ENCODE measurements at regions not wholly inside any gene's neighbourhood (a gene's known extent, or its start where the extent isn't known, plus 50 kb on each side); places are given as distances from the start of the nearest gene placed in this dataset.

DNA sequence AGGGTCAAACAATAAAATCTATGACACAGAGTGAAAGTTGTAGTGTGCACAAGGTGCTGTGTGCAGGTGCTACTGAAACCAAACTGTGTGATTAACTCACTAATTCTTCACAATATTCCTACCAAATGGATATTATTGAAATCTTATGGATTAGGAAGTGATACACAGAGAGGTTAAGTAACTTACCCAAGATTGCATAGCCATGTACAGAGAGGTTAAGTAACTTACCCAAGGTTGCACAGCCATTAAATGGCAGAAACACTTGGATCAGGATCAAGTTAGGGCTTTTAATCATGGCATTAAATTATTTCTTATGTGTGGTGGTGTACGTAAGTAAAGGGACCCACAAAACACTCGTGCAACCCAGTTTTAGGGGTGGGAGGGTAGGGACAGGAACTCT, 771.4 kb downstream of the AACS start:
- no peak for DNase-seq (ENCODE audit: low spot score)
- TF ChIP-seq, protein P1, sequence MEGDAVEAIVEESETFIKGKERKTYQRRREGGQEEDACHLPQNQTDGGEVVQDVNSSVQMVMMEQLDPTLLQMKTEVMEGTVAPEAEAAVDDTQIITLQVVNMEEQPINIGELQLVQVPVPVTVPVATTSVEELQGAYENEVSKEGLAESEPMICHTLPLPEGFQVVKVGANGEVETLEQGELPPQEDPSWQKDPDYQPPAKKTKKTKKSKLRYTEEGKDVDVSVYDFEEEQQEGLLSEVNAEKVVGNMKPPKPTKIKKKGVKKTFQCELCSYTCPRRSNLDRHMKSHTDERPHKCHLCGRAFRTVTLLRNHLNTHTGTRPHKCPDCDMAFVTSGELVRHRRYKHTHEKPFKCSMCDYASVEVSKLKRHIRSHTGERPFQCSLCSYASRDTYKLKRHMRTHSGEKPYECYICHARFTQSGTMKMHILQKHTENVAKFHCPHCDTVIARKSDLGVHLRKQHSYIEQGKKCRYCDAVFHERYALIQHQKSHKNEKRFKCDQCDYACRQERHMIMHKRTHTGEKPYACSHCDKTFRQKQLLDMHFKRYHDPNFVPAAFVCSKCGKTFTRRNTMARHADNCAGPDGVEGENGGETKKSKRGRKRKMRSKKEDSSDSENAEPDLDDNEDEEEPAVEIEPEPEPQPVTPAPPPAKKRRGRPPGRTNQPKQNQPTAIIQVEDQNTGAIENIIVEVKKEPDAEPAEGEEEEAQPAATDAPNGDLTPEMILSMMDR (IDR thresholded peaks at IDR 0.05; ENCODE audit: borderline replicate concordance, control extremely low read depth, extremely low read depth, insufficient read depth, missing control alignments): no peak
- in situ Hi-C loops (cut with MboI; ENCODE audit: low sequenced_read_pairs, unreplicated experiment): no loop called here

DNA sequence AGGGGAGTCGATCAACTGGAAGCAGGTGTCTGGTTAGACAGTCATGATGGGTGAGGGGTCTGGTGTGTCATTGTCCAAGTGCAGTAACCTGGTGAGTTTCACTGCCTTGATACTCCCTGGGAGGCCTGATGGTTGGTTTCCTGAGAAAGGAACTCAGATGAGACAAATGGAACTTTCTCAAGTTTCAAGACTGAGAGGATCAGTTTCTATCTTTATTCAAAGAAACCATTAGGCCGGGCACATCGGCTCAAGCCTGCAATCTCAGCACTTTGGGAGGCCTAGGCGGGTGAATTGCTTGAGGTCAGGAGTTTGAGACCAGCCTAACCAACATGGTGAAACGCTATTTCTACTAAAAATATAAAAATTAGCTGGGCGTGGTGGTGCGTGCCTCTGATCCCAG, 776.1 kb downstream of the AACS start:
- no peak for DNase-seq (ENCODE audit: low spot score)
- in situ Hi-C loops (cut with MboI; ENCODE audit: low sequenced_read_pairs, unreplicated experiment): no loop called here
- TF ChIP-seq, protein P1 (IDR thresholded peaks at IDR 0.05; ENCODE audit: borderline replicate concordance, control extremely low read depth, extremely low read depth, insufficient read depth, missing control alignments): no peak

DNA sequence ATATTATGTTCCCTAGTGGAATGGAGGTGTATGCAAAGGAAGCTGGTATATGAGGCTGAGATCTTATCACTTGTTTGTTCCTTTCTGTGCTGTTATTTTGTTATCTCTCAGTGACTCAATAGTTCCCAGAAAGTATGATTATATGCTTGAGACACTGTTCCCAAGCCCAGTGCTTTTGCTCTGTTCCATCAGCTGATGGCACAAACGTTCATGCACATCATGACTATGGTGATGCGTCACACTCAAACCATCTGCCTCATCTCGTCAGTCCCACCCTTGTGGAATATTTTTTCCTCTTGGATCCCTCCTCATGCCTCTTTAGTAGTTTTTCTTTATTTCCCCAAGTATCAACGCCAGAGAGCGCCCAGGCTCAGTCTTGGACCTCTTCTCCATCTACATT, 786.9 kb downstream of the AACS start:
- DNase-seq (ENCODE audit: low spot score): no peak
- in situ Hi-C loops (cut with MboI; ENCODE audit: low sequenced_read_pairs, unreplicated experiment): no loop called here
- TF ChIP-seq, protein P1 (IDR thresholded peaks at IDR 0.05; ENCODE audit: borderline replicate concordance, control extremely low read depth, extremely low read depth, insufficient read depth, missing control alignments): no peak

DNA sequence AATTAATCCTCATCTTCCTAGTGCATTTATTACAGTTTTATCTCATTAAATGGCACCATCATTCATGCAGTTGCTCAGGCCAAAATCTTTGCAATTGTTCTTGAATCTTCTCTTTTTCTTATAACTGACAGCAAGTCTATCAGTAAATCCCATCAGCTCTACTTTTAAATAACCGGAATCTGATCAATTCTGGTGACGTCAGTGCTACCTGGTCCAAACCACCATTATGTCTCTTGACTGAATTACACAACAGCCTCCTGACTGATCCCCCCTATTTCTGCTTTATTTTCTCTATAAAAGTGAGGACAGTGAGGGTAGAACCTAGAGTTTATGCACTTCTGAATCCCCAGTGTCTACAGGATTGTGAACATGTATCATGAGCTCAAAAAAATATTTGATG, 787.4 kb downstream of the AACS start:
- DNase-seq (ENCODE audit: low spot score): no peak
- TF ChIP-seq, protein P1 (IDR thresholded peaks at IDR 0.05; ENCODE audit: borderline replicate concordance, control extremely low read depth, extremely low read depth, insufficient read depth, missing control alignments): no peak
- in situ Hi-C loops (cut with MboI; ENCODE audit: low sequenced_read_pairs, unreplicated experiment): no loop called here

- TF ChIP-seq, protein P1 (IDR thresholded peaks at IDR 0.05; ENCODE audit: borderline replicate concordance, control extremely low read depth, extremely low read depth, insufficient read depth, missing control alignments): no peak
- in situ Hi-C loops (cut with MboI; ENCODE audit: low sequenced_read_pairs, unreplicated experiment): no loop called here
- no peak for DNase-seq (ENCODE audit: low spot score)
Observed at GRCh38 chr12:125853670-125854069, 788.4 kb downstream of the AACS start.

DNA sequence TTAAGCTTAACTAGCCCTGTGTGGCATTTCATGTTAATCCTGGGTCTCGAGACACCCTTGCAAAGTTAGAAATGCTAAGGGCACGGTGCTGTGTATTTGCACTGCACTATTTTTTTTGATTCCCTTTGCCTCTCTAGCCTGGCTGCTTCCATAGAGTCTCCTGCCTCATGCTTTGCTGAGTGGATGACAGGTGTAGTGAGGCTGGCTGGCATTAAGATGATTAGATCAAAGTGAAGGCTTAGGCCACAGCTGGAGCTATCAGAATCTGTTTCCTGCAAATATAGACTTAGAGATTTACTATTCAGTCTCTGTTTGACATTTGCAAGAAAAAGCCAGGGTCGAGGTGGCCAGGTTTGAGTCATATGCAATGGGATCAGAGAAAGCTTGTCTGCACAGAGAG, 791.1 kb downstream of the AACS start:
- TF ChIP-seq, protein P1 (IDR thresholded peaks at IDR 0.05; ENCODE audit: borderline replicate concordance, control extremely low read depth, extremely low read depth, insufficient read depth, missing control alignments): no peak
- DNase-seq (ENCODE audit: low spot score): no peak
- in situ Hi-C loops (cut with MboI; ENCODE audit: low sequenced_read_pairs, unreplicated experiment): no loop called here

GRCh38 chr12:125856896-125857295, 791.7 kb downstream of the AACS start:
- in situ Hi-C loops (cut with MboI; ENCODE audit: low sequenced_read_pairs, unreplicated experiment): no loop called here
- TF ChIP-seq, protein P1 (IDR thresholded peaks at IDR 0.05; ENCODE audit: borderline replicate concordance, control extremely low read depth, extremely low read depth, insufficient read depth, missing control alignments): no peak
- no peak for DNase-seq (ENCODE audit: low spot score)

All from GM13976 (cell line).